Activated T-cell treated with anti-CD3 and anti-CD28 coated beads, Interleukin-2, amount 50 U/mL, for 72 hours (primary cell): ENCODE measurements at regions not wholly inside any gene's neighbourhood (a gene's known extent, or its start where the extent isn't known, plus 50 kb on each side); places are given as distances from the start of the nearest gene placed in this dataset.
A peak's percentile ranks its signal among the peaks of the same experiment; 100 is the strongest.
"Not testable (repeated sequence)": the region's sequence is repeated elsewhere in the genome, so short reads cannot be mapped to it uniquely, and the experiment has no call there.

Experiments
- ATAC-seq, 2 donors: fragments of 150-1000 bp; cut with Tn5 transposase; replicated peaks in 1 of 2; 2 replicates each; pipeline ENCODE4 v1.10.0; 2021; ENCODE audit warnings: moderate library complexity in 2 of 2, mild to moderate bottlenecking in 1 of 2
- DNase-seq, 2 donors: peaks; one replicate each; pipeline ENCODE4 v3.0.0; 2021 to 2022; ENCODE audit warnings: mixed read lengths in 1 of 2
- H3K27ac Mint-ChIP-seq: one replicate; pipeline ENCODE4 v1.8.0; 2022; ENCODE audit warnings: mild to moderate bottlenecking, moderate library complexity, mixed read lengths
- H3K27me3 Mint-ChIP-seq: one replicate; pipeline ENCODE4 v1.8.0; 2022; ENCODE audit warnings: low read depth, mixed read lengths
- H3K36me3 Mint-ChIP-seq, 2 donors: one replicate each; pipeline ENCODE4 v1.8.0; 2022; ENCODE audit warnings: mixed read lengths in 2 of 2, mild to moderate bottlenecking in 1 of 2; ENCODE audit not compliant: insufficient read depth in 2 of 2
- H3K4me1 Mint-ChIP-seq: one replicate; pipeline ENCODE4 v1.8.0; 2022; ENCODE audit warnings: low read depth, mixed read lengths
- H3K4me3 Mint-ChIP-seq, 2 donors: one replicate each; pipeline ENCODE4 v1.8.0; 2022; ENCODE audit warnings: mild to moderate bottlenecking in 2 of 2, mixed read lengths in 2 of 2, moderate library complexity in 2 of 2
- H3K9me3 Mint-ChIP-seq, 2 donors: one replicate each; pipeline ENCODE4 v1.8.0; 2022; ENCODE audit warnings: mixed read lengths in 2 of 2

DNA sequence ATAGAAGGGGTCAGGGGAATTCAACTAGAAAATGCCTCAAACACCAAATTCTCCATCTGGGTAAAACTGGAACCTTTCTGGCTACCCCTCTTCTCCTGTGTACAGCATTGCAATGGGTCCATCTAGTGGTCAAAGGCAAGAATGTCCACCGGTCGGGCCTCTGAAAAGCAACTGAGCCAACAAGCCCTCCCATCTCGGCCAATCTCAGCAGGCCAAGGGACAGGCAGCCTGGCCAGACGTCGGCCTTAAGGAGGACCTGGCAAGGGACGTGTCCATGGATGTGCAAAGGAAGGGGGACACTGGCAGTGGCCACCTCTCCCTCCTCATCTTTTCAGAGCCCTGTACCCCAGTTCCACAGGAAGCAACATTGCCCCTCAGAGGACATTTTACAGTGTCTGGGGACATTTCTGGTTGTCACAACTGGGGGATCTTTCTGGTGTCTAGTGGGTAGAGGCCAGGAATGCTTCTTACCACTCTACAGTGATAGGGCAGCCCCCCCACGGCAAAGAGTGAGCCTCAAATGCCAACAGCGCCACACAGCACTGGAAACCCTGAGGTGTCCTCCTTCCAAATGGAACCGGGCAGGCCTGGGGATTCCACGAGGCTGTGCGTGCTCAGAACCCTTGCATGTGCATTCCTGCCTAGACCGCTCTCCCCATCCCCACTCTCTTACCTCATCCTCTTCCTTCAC is 99.8 kb upstream of the FOXA2 start:
- Mint-ChIP-seq H3K27ac (no peak overlapping the region), H3K9me3 (no peaks in the 10 kb centered on the region), H3K27me3 (no peaks in the 10 kb centered on the region), H3K36me3 (no peaks in the 10 kb centered on the region), H3K4me3 (no peak overlapping the region), H3K4me1 (no peaks in the 10 kb centered on the region)
- ATAC-seq: peak in 1 of 2 donors; percentile 51
- peak; percentile 28 to 29 for DNase-seq

DNA sequence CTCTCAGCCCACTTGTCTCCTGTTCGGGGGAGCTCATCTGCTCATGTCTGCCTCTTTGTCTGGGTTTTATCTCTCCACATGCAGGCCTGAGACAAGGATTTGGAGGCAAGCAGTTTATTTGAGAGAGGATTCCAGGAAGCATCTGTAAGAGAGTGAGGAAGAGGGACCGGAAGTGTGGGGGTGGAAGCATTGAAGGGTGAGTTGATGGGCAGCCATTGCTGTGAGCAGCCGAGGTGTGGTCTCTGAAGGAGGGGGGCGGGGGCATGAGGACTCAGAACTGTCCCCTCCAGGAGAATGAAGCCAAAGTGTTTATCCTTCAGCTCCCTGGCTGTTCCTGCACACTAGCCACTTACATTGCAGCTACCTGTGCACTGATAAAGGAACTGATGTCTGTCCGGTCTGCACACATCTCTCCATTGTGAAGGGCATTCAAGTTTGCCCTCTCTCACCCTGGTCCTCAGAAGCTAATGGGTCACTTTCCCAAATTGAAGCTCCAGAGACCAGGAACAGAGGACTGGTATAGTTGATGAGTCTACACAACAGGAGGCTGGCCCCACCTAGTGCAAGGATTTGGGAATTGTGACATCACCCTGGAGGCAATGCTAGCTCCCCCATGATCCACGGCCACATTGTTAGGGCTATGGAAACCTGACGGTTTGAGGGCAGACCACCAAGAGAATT is 100.5 kb upstream of the FOXA2 start:
- DNase-seq (no peak), ATAC-seq (no peak)
- Mint-ChIP-seq H3K36me3 (no peaks in the 10 kb centered on the region), H3K4me3 (no peak overlapping the region), H3K4me1 (no peaks in the 10 kb centered on the region), H3K9me3 (no peaks in the 10 kb centered on the region), H3K27ac (no peak overlapping the region), H3K27me3 (no peaks in the 10 kb centered on the region)

DNA sequence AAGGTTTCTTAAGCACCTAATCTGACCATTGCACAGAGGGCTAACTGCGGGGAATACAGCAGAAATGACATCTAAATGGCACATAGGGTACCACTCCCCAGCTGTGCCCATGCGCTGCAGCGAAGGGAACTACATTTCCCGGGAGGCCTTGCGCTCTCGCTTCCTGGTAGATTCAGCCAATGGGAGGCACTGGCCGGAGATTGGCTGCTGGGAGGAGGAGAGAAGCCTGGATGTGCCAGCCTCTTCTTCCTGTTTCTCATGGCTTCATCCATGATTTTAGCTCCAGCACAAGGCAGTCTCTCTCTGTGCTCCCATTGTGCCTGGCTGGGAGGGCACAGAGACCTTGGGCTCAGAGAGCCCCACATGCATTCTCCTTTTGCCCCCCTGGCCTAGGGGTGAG is 101.7 kb upstream of the FOXA2 start:
- H3K27ac Mint-ChIP-seq: no peak overlapping the region
- H3K36me3 Mint-ChIP-seq: no peaks in the 10 kb centered on the region
- DNase-seq: no peak
- no peaks in the 10 kb centered on the region for H3K9me3 Mint-ChIP-seq
- no peak overlapping the region for H3K4me3 Mint-ChIP-seq
- no peaks in the 10 kb centered on the region for H3K4me1 Mint-ChIP-seq
- no peak for ATAC-seq
- H3K27me3 Mint-ChIP-seq: no peaks in the 10 kb centered on the region

DNA sequence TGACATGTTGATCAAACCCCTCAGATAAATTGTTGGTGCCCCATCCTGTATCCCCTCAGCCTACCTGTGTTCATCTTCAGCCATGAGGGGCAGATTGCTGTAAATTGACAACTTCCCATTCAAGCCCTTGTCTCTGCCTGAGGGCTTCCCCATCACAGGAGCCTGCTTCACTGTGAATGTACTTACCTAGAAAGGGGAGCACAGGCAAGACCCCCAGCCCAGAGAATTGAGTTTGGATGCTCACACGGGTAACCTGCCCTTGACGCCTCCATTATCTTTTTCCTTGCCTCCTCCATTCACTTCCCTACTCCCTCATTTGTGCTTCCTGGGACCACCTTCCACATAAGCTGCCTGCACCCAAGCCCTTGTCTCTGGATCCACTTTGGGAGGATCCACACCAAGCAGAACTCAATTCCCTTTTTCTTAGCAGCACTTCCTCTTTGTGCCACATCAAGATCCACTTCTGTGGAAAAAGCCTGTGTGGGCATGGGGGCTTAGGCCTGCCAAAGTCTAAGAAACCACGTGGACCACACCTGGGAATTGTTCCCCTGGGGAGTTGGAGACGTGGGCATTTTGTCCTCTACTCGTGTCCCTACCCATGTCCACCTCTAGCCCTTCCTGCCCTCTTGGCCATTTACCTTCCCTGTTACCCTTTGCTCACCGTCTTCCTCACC is 103.4 kb upstream of the FOXA2 start:
- Mint-ChIP-seq H3K4me1 (no peaks in the 10 kb centered on the region), H3K27ac (no peak overlapping the region)

DNA sequence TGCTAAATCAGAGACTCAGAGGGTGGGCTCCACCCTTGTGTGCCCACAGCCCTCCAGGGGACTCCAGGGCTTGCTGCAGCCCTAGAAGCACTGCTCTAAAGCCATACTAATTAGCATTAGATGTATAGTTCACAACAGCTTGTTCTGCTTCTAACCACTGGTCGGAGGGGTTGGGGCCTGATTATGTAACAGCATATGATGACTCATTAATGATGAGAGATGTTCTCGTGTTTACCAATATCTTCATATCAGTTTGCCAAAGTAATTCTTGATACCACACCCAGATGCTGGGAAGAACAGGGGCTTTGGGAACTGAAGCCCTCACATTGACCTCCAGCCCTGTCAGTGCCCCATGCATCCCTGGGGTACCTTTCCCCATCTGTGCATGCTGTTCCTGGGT is 104.1 kb upstream of the FOXA2 start:
- no peak for ATAC-seq
- DNase-seq: no peak
- no peak overlapping the region for H3K4me3 Mint-ChIP-seq
- H3K4me1 Mint-ChIP-seq: no peaks in the 10 kb centered on the region
- no peaks in the 10 kb centered on the region for H3K36me3 Mint-ChIP-seq
- H3K27me3 Mint-ChIP-seq: no peaks in the 10 kb centered on the region
- H3K9me3 Mint-ChIP-seq: no peaks in the 10 kb centered on the region
- H3K27ac Mint-ChIP-seq: no peak overlapping the region

More for the DNA sequence above, 103.4 kb upstream of the FOXA2 start:
- DNase-seq (no peak), ATAC-seq (no peak)
- no peaks in the 10 kb centered on the region for H3K36me3 Mint-ChIP-seq
- no peaks in the 10 kb centered on the region for H3K27me3 Mint-ChIP-seq
- H3K4me3 Mint-ChIP-seq: no peak overlapping the region
- H3K9me3 Mint-ChIP-seq: no peaks in the 10 kb centered on the region

DNA sequence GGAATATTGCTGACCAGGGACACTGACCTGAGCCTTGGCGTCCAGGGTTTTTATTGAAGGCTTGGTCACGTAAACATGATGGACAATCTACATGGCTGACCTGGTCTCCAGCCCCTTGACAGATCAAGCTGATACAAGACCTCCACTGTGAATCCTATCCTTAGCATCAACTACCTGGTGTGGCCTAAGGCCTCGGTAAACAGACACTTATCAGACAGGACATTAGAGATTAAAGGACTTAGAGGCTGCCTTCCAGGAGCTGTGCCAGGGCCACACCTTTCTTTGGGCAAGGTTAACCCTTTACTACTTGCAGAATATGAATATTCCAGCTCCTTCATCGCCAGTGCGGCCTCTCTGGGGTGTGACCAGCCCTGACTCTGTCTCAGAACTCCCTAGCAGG is 104.9 kb upstream of the FOXA2 start:
- Mint-ChIP-seq H3K36me3 (no peaks in the 10 kb centered on the region), H3K4me1 (no peaks in the 10 kb centered on the region), H3K27ac (no peak overlapping the region), H3K27me3 (no peaks in the 10 kb centered on the region), H3K9me3 (no peaks in the 10 kb centered on the region), H3K4me3 (no peak overlapping the region)
- no peak for ATAC-seq
- DNase-seq: no peak

DNA sequence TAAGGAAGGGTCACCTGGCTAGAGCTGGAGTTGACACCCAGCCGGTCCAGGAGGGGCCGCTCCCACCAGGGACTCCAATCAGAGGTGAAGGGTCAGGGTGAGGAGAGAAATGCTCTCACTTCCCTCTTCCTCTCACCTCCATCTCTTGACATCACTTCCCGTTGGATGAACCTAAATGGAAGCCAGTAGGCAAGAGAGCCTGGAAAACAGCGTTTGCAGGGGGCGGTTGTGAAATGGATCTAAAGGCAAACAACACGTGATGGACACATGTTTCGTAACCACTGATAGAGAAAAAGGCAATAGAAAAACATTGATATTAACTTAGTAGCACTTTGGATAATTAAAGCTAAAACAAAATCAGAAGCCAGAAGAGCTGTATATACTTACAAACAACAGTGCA is 105.6 kb upstream of the FOXA2 start:
- no peaks in the 10 kb centered on the region for H3K4me1 Mint-ChIP-seq
- no peak overlapping the region for H3K27ac Mint-ChIP-seq
- no peaks in the 10 kb centered on the region for H3K27me3 Mint-ChIP-seq
- no peaks in the 10 kb centered on the region for H3K9me3 Mint-ChIP-seq
- no peak overlapping the region for H3K4me3 Mint-ChIP-seq
- no peak for ATAC-seq
- H3K36me3 Mint-ChIP-seq: no peaks in the 10 kb centered on the region
- DNase-seq: no peak

DNA sequence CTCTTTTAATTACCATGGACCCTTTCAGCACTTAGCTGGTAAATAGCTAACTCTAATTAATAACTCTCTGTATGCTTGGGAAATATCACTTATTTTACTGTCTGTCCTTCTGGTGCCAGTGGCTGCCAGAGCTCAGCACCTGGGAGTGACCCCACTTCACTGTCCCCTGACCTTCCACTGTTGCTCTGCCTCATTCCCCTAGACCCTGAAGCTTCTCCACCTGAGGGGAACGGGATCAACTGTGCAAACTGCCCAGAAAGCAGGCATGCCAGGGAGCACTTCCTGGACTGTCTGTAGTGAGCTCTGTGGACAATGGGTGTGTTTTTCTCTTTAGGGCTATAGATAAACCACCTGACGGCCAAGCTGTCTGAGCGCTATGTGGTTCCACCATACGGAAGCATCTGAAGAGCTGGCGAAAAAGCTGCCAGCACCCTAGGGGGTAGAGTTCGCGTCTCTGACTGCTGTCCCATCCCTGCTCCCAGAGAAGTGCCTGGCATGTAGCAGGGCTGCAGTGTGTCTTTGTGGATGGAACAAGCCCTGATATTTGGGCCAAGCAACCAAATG is 106.3 kb upstream of the FOXA2 start:
- Mint-ChIP-seq H3K36me3 (no peaks in the 10 kb centered on the region), H3K4me3 (no peak overlapping the region), H3K9me3 (no peaks in the 10 kb centered on the region), H3K27ac (no peak overlapping the region), H3K4me1 (no peaks in the 10 kb centered on the region), H3K27me3 (no peaks in the 10 kb centered on the region)
- DNase-seq: no peak
- no peak for ATAC-seq

DNA sequence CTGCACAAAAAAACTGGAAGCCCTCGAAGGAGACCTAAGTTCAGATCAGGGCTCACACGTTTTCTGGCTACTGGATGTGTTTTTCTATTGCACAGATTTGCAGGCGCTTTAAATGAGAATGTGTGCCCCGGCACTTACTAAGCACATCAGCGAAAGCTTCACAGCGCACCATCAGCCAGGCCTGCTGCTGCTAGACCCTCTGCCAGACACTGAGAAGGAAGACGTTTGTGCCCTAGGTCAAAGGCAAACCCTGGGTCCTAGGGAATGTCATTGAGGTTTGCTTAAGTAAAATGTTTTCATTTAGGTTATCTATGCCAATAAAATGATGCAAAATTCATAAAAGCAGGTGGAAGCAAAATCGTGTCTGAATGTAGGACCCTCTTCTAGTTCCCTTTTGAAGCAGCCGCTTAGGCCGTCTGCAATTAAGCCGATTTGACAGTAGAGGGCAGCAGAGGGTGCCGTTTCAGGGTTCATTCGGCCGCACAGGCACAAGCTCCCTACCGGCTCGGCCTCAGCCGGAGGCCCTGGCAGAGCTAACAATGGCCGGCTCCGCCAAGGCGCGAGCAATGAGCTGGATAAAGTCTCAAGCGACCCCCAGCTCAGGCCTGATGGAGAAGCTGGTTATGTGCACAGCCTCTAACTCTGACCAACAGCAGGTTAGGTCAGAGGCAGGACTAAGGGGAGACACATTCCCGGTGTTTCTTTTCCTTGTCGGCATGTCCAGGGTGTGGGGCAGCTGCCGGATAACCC is 107.2 kb upstream of the FOXA2 start:
- Mint-ChIP-seq H3K36me3 (no peaks in the 10 kb centered on the region), H3K27me3 (no peaks in the 10 kb centered on the region), H3K4me1 (no peaks in the 10 kb centered on the region), H3K4me3 (no peak overlapping the region), H3K27ac (no peak overlapping the region), H3K9me3 (no peaks in the 10 kb centered on the region)
- DNase-seq (peak; percentile 52 to 56), ATAC-seq (peak; percentile 61 to 72)

DNA sequence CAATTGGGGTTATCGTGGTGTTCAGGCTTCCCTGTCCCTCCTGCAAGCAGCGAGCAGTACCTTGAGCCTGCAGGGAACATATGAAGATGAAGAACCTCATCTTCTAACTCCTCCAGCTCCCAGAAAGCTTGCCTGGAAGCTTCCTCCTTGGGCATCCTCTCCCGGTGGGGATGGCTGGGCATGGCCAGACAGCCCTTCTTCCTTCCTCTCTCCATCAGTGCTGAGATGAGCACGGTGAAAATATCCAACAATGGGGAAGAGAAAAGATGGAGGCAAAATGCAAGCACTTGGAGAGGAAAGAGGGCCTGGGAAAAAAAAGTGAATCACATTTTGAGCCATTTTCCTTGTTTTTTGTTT is 107.7 kb upstream of the FOXA2 start:
- ATAC-seq (no peak), DNase-seq (no peak)
- Mint-ChIP-seq H3K36me3 (no peaks in the 10 kb centered on the region), H3K4me1 (no peaks in the 10 kb centered on the region), H3K4me3 (no peak overlapping the region), H3K9me3 (no peaks in the 10 kb centered on the region), H3K27ac (no peak overlapping the region), H3K27me3 (no peaks in the 10 kb centered on the region)

DNA sequence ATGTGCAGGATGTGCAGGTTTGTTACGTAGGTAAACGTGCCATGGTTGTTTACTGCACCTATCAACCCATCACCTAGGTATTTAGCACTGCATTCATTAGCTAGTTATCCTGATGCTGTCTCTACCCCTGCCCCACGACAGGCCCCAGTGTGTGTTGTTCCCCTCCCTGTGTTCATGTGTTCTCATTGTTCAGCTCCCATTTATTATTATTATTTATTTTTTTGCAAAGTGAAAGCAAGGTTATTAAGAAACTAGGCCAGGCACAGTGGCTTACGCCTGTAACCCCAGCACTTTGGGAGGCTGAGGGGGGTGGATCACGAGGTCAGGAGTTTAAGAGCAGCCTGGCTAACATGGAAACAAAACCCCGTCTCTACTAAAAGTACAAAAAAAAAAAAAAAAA is 108.2 kb upstream of the FOXA2 start:
- H3K27ac Mint-ChIP-seq, DNase-seq, H3K4me1 Mint-ChIP-seq, H3K27me3 Mint-ChIP-seq, H3K9me3 Mint-ChIP-seq, ATAC-seq, H3K36me3 Mint-ChIP-seq, H3K4me3 Mint-ChIP-seq: not testable (repeated sequence)

DNA sequence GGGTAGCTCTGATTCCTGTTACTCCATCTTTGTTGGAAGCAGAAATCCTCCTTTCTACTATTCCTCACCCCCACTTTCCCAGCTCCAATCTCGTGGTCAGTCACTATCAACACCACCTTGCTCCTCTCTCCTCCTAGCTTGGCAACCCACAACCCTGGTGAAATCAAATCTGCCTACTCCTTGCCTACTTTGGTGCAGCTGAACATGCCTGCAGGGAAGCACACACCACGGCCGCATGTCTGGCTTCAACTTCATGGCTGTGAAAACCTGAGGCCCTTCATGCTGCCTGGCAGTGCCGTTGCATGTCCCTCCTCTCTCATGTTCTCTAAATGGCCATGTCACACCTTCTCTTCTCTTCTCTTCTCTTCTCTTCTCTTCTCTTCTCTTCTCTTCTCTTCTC is 112.4 kb upstream of the FOXA2 start:
- H3K27me3 Mint-ChIP-seq: no peaks in the 10 kb centered on the region
- H3K27ac Mint-ChIP-seq: no peak overlapping the region
- DNase-seq (no peak), ATAC-seq (no peak)
- H3K4me1 Mint-ChIP-seq: no peaks in the 10 kb centered on the region
- no peaks in the 10 kb centered on the region for H3K36me3 Mint-ChIP-seq
- H3K4me3 Mint-ChIP-seq: no peak overlapping the region
- no peaks in the 10 kb centered on the region for H3K9me3 Mint-ChIP-seq

DNA sequence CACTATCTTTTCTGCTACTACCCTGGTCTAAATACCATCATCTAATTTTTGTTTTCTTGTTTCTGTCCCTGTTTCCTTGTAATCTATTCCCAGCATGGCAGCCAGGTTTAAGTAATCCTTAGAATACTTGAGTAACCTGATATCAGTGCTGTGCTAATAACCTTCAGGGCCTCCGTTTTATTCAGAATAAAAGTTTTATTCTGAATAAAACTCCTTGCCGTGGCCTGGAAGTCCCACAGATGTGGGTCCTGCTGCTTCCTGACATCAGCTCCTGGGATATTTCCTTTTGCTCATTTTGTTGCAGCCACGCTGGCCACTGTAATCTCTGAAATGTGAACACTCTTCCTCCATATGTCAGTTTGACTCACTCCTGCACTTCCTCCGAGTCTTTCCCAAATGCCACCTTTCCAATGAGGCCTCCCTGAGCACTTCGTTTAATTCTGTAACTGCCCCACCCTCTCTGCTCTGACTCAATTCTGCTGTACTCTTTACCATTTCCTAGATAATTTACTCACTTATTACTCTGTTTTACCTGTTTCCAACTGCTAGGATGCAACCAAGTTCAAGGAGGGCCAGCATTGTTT is 114.0 kb upstream of the FOXA2 start:
- no peaks in the 10 kb centered on the region for H3K36me3 Mint-ChIP-seq

More for the DNA sequence above, 114.0 kb upstream of the FOXA2 start:
- H3K27ac Mint-ChIP-seq: no peak overlapping the region
- H3K4me1 Mint-ChIP-seq: no peaks in the 10 kb centered on the region
- ATAC-seq (no peak), DNase-seq (no peak)
- peaks cover 4 to 5% of the 10 kb centered on the region in 2 donors for H3K9me3 Mint-ChIP-seq
- H3K27me3 Mint-ChIP-seq: no peaks in the 10 kb centered on the region
- no peak overlapping the region for H3K4me3 Mint-ChIP-seq
